Gastroesophageal sphincter (tissue), 4 donors: ENCODE measurements at regions not wholly inside any gene's neighbourhood (a gene's known extent, or its start where the extent isn't known, plus 50 kb on each side); places are given as distances from the start of the nearest gene placed in this dataset.

ENCODE experiments used
- ATAC-seq: fragments of 150-250 bp; one replicate; pipeline ENCODE4 v1.9.1; 2016; ENCODE audit warnings: mild to moderate bottlenecking, moderate library complexity
- H3K27ac ChIP-seq, 4 donors: fragments of 200-600 bp; sonication (generic) in 3 of 4; 1 replicate in 3 of 4; 2 replicates in 1 of 4; pipeline ENCODE4 v1.5.1; 2016 to 2019
- H3K27me3 ChIP-seq: fragments of 200-600 bp; sonication (generic); one replicate; pipeline ENCODE4 v1.5.1; 2019
- H3K36me3 ChIP-seq, 2 donors: fragments of 200-600 bp; sonication (generic); one replicate each; pipeline ENCODE4 v1.5.1; 2019; ENCODE audit warnings: control low read depth in 1 of 2
- H3K4me1 ChIP-seq, 3 donors: fragments of 200-600 bp; sonication (generic); 1 replicate in 2 of 3; 2 replicates in 1 of 3; pipeline ENCODE4 v1.5.1; 2016 to 2019; ENCODE audit warnings: control low read depth in 2 of 3
- H3K4me3 ChIP-seq, 2 donors: fragments of 200-600 bp; sonication (generic); one replicate each; pipeline ENCODE4 v1.5.1; 2019; ENCODE audit warnings: mild to moderate bottlenecking in 1 of 2, moderate library complexity in 1 of 2
- H3K9me3 ChIP-seq, 3 donors: fragments of 200-600 bp; sonication (generic); one replicate each; pipeline ENCODE4 v1.5.1; 2017 to 2019; ENCODE audit warnings: control low read depth in 2 of 3
- EP300 ChIP-seq: sonication (generic); formaldehyde crosslinking; IDR thresholded peaks from one replicate; pipeline ENCODE4 v1.6.1; 2017; ENCODE audit warnings: antibody characterized with exemption, mild to moderate bottlenecking
- POLR2A ChIP-seq, 2 donors: fragments of 450-650 bp; IDR thresholded peaks; one replicate each; pipeline ENCODE4 v1.6.1; 2017; ENCODE audit warnings: antibody characterized with exemption in 2 of 2, mild to moderate bottlenecking in 2 of 2, moderate library complexity in 1 of 2
- POLR2AphosphoS5 ChIP-seq: sonication (generic); formaldehyde crosslinking; IDR thresholded peaks from one replicate; pipeline ENCODE4 v1.6.1; 2017; ENCODE audit warnings: antibody characterized with exemption
- WGBS, 2 donors: methylation state at CpG; one replicate each; pipeline ENCODE4 v1.1.5; 2018; ENCODE audit warnings: low coverage in 1 of 2; 5-methylcytosine and 5-hydroxymethylcytosine counted together
- TF ChIP-seq, protein P1 (sequence below), 4 experiments: fragments of 200-600 bp in 2 of 4; fragments of 450-650 bp in 2 of 4; sonication (generic) in 1 of 4; IDR thresholded peaks; one replicate each; pipeline ENCODE4 v1.5.1; 2017 to 2019; ENCODE audit warnings: antibody characterized with exemption in 4 of 4, mild to moderate bottlenecking in 2 of 4, moderate library complexity in 2 of 4

DNA sequence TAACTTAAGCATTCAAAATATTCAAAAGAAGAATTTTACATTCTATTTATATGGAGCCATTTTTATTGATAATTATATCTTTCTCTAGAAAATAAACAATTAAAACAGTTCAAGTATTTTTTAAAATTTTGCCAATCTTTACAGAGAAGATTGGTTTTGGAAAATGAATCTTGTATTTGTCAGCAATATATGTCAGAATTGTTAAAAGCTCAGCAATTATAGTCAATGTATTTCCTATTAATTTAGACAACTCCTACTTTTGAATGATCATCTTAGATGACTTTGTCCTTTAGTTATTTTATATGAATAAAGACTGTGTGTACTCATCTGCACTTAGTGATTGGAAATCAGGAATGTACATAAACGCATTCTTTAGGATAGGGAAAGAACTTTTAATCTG is 223.9 kb upstream of the MAD2L1 start:
- WGBS, 2 donors = 88 to 93% methylated on average over 1 of the region's 1 CpG
- Histone ChIP-seq H3K4me3 (no peak overlapping the region), H3K9me3 (no peaks in the 10 kb centered on the region), H3K4me1 (no peaks in the 10 kb centered on the region), H3K27ac (no peak overlapping the region), H3K36me3 (no peaks in the 10 kb centered on the region), H3K27me3 (no peaks in the 10 kb centered on the region)
- no peak for ATAC-seq
- TF ChIP-seq, protein P1, sequence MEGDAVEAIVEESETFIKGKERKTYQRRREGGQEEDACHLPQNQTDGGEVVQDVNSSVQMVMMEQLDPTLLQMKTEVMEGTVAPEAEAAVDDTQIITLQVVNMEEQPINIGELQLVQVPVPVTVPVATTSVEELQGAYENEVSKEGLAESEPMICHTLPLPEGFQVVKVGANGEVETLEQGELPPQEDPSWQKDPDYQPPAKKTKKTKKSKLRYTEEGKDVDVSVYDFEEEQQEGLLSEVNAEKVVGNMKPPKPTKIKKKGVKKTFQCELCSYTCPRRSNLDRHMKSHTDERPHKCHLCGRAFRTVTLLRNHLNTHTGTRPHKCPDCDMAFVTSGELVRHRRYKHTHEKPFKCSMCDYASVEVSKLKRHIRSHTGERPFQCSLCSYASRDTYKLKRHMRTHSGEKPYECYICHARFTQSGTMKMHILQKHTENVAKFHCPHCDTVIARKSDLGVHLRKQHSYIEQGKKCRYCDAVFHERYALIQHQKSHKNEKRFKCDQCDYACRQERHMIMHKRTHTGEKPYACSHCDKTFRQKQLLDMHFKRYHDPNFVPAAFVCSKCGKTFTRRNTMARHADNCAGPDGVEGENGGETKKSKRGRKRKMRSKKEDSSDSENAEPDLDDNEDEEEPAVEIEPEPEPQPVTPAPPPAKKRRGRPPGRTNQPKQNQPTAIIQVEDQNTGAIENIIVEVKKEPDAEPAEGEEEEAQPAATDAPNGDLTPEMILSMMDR (IDR thresholded peaks at IDR 0.05) = no peak
- TF ChIP-seq POLR2A (IDR thresholded peaks at IDR 0.05) (no peak), EP300 (no peak), POLR2AphosphoS5 (no peak)

DNA sequence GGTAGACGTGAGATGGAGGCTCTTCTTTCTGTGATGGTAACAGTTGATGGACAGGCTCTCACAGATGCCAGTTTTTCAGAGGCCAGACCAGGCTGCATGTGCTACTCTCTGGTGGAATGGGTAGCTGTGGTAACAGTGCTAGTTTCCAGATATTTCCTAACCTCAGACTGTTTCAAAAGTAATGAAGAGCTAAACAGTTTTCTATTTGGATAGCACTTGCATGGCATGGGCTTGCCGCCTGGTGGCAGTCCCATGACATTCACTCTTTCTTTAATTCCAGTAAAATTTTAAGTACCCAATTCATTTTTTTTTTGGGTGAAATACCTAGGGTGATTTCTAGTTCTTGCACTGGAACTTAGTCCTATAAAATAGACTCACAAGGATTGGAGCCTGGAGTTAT is 220.2 kb upstream of the MAD2L1 start:
- H3K27ac ChIP-seq = no peak overlapping the region
- ATAC-seq = no peak
- H3K4me3 ChIP-seq = no peak overlapping the region
- no peaks in the 10 kb centered on the region for H3K27me3 ChIP-seq
- H3K4me1 ChIP-seq = no peaks in the 10 kb centered on the region
- TF ChIP-seq POLR2AphosphoS5 = no peak
- TF ChIP-seq POLR2A (IDR thresholded peaks at IDR 0.05) = no peak
- TF ChIP-seq EP300 = no peak
- TF ChIP-seq, protein P1 (IDR thresholded peaks at IDR 0.05) = no peak
- no peaks in the 10 kb centered on the region for H3K36me3 ChIP-seq
- no peaks in the 10 kb centered on the region for H3K9me3 ChIP-seq
- WGBS, 2 donors = 59 to 71% methylated on average over 2 of the region's 2 CpGs

DNA sequence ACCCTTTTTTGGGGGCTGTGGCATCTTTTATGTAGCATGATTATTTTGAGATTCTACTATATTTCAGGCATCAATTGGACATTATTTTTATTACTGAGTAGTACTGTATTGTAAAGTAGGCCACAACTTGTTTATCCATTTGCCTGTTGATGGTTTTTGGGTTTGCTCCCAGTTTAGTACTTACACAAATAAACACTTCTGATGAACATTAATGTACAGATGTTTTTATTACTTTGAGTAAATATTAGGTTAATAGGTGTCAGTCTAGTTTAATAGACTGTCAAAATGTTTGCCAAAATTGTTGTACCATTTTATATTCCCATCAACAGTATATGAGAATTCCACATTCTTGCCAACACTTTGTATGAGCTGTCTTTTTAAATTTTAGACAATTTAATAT is 214.9 kb upstream of the MAD2L1 start:
- no peak for ATAC-seq
- H3K9me3 ChIP-seq = no peaks in the 10 kb centered on the region
- no peak overlapping the region for H3K4me3 ChIP-seq
- TF ChIP-seq EP300 = no peak
- TF ChIP-seq, protein P1 (IDR thresholded peaks at IDR 0.05) = no peak
- TF ChIP-seq POLR2A (IDR thresholded peaks at IDR 0.05) = no peak
- TF ChIP-seq POLR2AphosphoS5 = no peak
- no peaks in the 10 kb centered on the region for H3K36me3 ChIP-seq
- no peak overlapping the region for H3K27ac ChIP-seq
- H3K27me3 ChIP-seq = no peaks in the 10 kb centered on the region
- no peaks in the 10 kb centered on the region for H3K4me1 ChIP-seq

DNA sequence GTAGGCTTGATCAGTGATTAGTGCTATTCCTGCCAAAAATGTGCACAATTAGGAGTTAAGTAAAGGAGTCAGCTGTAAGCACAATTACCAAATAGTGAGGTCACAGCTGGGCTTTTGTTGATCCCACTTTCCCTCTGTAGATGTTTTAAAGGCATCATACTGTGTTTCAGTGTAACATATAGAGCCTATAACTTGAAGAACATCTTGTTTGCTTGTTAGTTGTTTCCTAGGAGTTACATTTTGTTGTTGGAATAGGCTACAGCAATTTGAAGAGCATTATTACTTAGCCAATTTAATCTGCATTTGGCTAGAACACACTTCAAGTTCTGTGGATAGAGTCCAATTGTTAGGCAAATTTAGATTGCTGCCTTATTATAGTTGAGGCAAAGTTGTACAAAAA is 210.7 kb upstream of the MAD2L1 start:
- no peaks in the 10 kb centered on the region for H3K36me3 ChIP-seq
- no peak overlapping the region for H3K27ac ChIP-seq
- no peak overlapping the region for H3K4me3 ChIP-seq
- H3K27me3 ChIP-seq = no peaks in the 10 kb centered on the region
- no peaks in the 10 kb centered on the region for H3K9me3 ChIP-seq
- H3K4me1 ChIP-seq = no peaks in the 10 kb centered on the region
- TF ChIP-seq POLR2A (IDR thresholded peaks at IDR 0.05) = no peak
- ATAC-seq = no peak

GRCh38 chr4:120266602-120267001 is 200.0 kb upstream of the MAD2L1 start:
- H3K4me3 ChIP-seq = no peak overlapping the region
- no peaks in the 10 kb centered on the region for H3K9me3 ChIP-seq
- TF ChIP-seq, protein P1 (IDR thresholded peaks at IDR 0.05) = no peak
- TF ChIP-seq POLR2A (IDR thresholded peaks at IDR 0.05) = no peak
- TF ChIP-seq EP300 = no peak
- no peak for TF ChIP-seq POLR2AphosphoS5
- no peaks in the 10 kb centered on the region for H3K4me1 ChIP-seq
- 80 to 86% methylated on average over 5 of the region's 5 CpGs for WGBS, 2 donors
- H3K27me3 ChIP-seq = no peaks in the 10 kb centered on the region
- no peaks in the 10 kb centered on the region for H3K36me3 ChIP-seq
- H3K27ac ChIP-seq = no peak overlapping the region
- ATAC-seq = no peak

GRCh38 chr4:120263618-120264017 is 197.0 kb upstream of the MAD2L1 start:
- Histone ChIP-seq H3K4me1 (no peaks in the 10 kb centered on the region), H3K27me3 (no peaks in the 10 kb centered on the region), H3K4me3 (no peak overlapping the region), H3K36me3 (no peaks in the 10 kb centered on the region), H3K9me3 (no peaks in the 10 kb centered on the region), H3K27ac (no peak overlapping the region)
- WGBS, 2 donors = 50% methylated on average over 4 of the region's 4 CpGs; no CpG with 5 or more reads in 1 of the 2 donors
- TF ChIP-seq, protein P1 (IDR thresholded peaks at IDR 0.05) = no peak
- TF ChIP-seq POLR2A (IDR thresholded peaks at IDR 0.05) = no peak
- TF ChIP-seq POLR2AphosphoS5 = no peak
- TF ChIP-seq EP300 = no peak
- no peak for ATAC-seq
